ENCODE measurements at regions not wholly inside any gene's neighbourhood (a gene's known extent, or its start where the extent isn't known, plus 50 kb on each side); places are given as distances from the start of the nearest gene placed in this dataset.

DNA sequence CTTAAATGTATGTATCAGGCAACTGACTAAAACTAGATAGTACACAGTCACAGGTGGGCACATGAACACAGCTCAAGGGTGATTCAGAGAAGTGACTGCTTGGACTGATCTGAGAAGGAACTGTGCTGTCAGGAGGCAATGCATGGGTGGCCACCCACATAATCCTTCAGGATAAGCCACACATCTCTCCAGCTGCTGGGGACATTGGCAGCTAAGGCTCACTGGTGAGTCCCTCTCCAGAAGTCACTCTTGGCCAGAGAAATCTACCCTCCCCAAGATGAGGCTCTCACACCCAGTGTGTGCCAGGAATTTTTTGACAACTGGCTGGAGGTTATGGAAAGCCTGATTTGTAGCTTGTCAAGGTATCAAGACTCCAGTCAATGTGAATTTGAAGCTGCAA, 302.4 kb upstream of the NEBL start:
- TF ChIP-seq EGR1 (IDR thresholded peaks at IDR 0.05; ENCODE audit: borderline replicate concordance, low read depth, low read length) (no peak), EP300 (IDR thresholded peaks at IDR 0.05; ENCODE audit: borderline replicate concordance in 1 of 2, low read depth in 2 of 2, low read length in 2 of 2) (no peak), RXRA (IDR thresholded peaks at IDR 0.05; ENCODE audit: insufficient read depth, low read depth, low read length) (no peak), MAX (IDR thresholded peaks at IDR 0.05) (no peak), BRCA1 (IDR thresholded peaks at IDR 0.05; ENCODE audit: low read depth, low read length) (no peak), CEBPB (IDR thresholded peaks at IDR 0.05; ENCODE audit: low read depth, low read length) (no peak), ASH2L (IDR thresholded peaks at IDR 0.05; ENCODE audit: low read length) (no peak), SP2 (IDR thresholded peaks at IDR 0.05; ENCODE audit: low read length) (no peak), NRF1 (IDR thresholded peaks at IDR 0.05; ENCODE audit: low read depth, low read length) (no peak), YY1 (IDR thresholded peaks at IDR 0.05; ENCODE audit: low read depth, low read length) (no peak), POLR2AphosphoS5 (IDR thresholded peaks at IDR 0.05; ENCODE audit: low read depth, low read length) (no peak)
- TF ChIP-seq, protein P1, sequence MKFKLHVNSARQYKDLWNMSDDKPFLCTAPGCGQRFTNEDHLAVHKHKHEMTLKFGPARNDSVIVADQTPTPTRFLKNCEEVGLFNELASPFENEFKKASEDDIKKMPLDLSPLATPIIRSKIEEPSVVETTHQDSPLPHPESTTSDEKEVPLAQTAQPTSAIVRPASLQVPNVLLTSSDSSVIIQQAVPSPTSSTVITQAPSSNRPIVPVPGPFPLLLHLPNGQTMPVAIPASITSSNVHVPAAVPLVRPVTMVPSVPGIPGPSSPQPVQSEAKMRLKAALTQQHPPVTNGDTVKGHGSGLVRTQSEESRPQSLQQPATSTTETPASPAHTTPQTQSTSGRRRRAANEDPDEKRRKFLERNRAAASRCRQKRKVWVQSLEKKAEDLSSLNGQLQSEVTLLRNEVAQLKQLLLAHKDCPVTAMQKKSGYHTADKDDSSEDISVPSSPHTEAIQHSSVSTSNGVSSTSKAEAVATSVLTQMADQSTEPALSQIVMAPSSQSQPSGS (IDR thresholded peaks at IDR 0.05; ENCODE audit: low read length) = no peak
- TF ChIP-seq, protein P2, sequence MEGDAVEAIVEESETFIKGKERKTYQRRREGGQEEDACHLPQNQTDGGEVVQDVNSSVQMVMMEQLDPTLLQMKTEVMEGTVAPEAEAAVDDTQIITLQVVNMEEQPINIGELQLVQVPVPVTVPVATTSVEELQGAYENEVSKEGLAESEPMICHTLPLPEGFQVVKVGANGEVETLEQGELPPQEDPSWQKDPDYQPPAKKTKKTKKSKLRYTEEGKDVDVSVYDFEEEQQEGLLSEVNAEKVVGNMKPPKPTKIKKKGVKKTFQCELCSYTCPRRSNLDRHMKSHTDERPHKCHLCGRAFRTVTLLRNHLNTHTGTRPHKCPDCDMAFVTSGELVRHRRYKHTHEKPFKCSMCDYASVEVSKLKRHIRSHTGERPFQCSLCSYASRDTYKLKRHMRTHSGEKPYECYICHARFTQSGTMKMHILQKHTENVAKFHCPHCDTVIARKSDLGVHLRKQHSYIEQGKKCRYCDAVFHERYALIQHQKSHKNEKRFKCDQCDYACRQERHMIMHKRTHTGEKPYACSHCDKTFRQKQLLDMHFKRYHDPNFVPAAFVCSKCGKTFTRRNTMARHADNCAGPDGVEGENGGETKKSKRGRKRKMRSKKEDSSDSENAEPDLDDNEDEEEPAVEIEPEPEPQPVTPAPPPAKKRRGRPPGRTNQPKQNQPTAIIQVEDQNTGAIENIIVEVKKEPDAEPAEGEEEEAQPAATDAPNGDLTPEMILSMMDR (IDR thresholded peaks at IDR 0.05; ENCODE audit: control extremely low read depth in 1 of 3, insufficient read depth in 1 of 3, low read depth in 1 of 3, low read length in 3 of 3) = no peak
